ENCODE measurements at regions not wholly inside any gene's neighbourhood (a gene's known extent, or its start where the extent isn't known, plus 50 kb on each side); places are given as distances from the start of the nearest gene placed in this dataset.

DNA sequence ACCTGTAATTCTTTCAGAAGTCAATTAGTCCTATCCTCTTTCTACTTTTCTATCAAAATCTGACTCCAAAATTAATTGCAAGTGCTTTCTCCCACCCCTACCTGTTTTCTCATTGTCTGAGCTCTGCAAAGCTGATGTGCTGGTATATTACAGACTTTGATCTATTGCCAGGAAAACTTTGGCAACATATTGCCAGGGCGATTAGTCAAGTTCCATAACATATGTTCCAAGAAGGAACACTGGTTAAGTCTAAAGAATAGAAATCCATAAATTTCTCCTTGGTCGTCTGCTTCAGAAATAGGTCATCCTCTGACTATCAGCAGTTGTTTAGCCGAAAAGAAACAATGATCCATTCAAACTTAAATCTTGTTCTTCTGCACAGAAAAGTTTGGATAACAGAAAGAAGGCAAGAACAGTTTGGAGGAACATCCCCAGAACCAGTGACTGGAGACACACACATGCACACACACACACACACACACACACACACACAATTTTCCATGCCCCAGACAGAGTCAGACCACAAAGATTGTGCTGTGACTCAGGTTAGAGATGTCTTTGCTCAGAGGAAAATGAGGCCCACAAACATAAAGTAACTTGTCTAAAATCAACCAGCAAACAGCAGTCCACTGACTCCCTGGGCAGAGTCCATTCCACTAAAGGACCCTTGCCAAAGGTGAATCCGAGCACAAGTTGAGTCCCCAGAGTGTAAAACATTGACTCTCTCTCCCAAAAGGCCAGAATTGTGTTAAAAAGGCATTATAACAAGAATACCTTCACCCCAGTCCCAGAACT, 202.1 kb downstream of the DEPDC1B start:
- peaks cover 4% of the 10 kb centered on the region; the same call in 1 of the 2 replicates for H3K4me1 ChIP-seq
- no peak overlapping the region for H3K4me3 Mint-ChIP-seq (ENCODE audit: unreplicated experiment)
- H3K4me3 ChIP-seq (ENCODE audit: low read depth, low read length): no peak overlapping the region
- 0 out of 2 replicates have a peak, but pooled peaks cover 3% of the 10 kb centered on the region for H3K9me3 ChIP-seq
- peaks cover 9% of the 10 kb centered on the region for H3K4me1 Mint-ChIP-seq (ENCODE audit: low read depth, unreplicated experiment)
- no peaks in the 10 kb centered on the region for H3K36me3 Mint-ChIP-seq (ENCODE audit: insufficient read depth, unreplicated experiment)
- no TSS peak for BruUV-seq (replicated peaks)
- CTCF ChIA-PET: no interaction called here
- POLR2A ChIA-PET: no interaction called here
- TF ChIP-seq, protein P1, sequence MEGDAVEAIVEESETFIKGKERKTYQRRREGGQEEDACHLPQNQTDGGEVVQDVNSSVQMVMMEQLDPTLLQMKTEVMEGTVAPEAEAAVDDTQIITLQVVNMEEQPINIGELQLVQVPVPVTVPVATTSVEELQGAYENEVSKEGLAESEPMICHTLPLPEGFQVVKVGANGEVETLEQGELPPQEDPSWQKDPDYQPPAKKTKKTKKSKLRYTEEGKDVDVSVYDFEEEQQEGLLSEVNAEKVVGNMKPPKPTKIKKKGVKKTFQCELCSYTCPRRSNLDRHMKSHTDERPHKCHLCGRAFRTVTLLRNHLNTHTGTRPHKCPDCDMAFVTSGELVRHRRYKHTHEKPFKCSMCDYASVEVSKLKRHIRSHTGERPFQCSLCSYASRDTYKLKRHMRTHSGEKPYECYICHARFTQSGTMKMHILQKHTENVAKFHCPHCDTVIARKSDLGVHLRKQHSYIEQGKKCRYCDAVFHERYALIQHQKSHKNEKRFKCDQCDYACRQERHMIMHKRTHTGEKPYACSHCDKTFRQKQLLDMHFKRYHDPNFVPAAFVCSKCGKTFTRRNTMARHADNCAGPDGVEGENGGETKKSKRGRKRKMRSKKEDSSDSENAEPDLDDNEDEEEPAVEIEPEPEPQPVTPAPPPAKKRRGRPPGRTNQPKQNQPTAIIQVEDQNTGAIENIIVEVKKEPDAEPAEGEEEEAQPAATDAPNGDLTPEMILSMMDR (IDR thresholded peaks at IDR 0.05; ENCODE audit: insufficient read depth in 1 of 2, low read depth in 1 of 2, low read length in 1 of 2, severe bottlenecking in 1 of 2, unreplicated experiment in 1 of 2): no peak
- intact Hi-C loops (cut with micrococcal nuclease; ENCODE audit: unreplicated experiment): no loop called here
- no peak for DNase-seq
- H3K27ac Mint-ChIP-seq (ENCODE audit: unreplicated experiment): no peak overlapping the region
- no peaks in the 10 kb centered on the region for H3K27me3 Mint-ChIP-seq (ENCODE audit: insufficient read depth, unreplicated experiment)
- H3K9me3 Mint-ChIP-seq (ENCODE audit: unreplicated experiment): no peaks in the 10 kb centered on the region
- no peaks in the 10 kb centered on the region for H3K36me3 ChIP-seq (ENCODE audit: control insufficient read depth, insufficient read depth, low read length)
- no peaks in the 10 kb centered on the region for H3K27me3 ChIP-seq (replicated peaks; ENCODE audit: control insufficient read depth, insufficient read depth, low read length)

DNA sequence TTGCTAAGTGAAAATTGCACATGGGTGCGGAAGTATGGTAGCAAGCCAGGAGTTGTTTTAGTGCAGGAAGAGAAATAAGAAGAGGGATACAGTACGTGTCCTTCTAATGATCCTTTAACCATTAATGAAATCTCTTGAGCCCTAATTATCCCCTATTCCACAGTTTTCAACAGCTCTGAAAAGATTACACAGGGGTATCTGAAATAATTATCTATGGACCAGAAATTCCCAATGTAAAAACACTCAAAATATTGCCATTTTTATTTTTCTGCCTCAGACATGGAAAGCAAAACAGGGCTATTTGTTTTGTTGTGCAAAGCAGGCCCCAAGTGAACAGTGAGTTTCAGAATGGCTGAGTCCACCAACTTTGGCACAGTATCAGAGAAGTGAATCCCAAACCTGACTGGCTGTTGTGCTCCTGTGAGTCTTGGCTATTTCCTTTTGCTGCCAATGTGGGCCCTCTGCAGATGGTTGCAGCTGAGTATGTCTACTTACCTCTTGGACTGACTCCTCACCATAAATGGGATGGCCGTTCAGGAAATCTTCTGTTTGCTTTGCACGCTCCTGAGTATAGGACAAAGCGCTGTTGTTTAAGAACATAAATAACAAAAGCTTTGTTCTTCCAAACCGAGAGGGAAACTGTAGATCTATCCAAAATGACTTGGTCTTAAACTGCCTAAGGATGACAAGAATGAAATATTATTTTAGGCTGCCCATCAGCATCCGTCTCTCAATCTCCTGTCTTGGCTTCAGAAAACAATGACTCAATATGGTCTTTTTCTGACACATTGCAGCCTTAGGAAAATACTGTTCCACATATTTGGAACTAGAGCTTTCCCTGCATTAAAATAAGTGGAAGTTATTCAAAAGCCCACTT, 204.1 kb downstream of the DEPDC1B start:
- ChIA-PET CTCF (no interaction called here), POLR2A (no interaction called here)
- no peaks in the 10 kb centered on the region for H3K9me3 ChIP-seq
- no peaks in the 10 kb centered on the region for H3K27me3 ChIP-seq (replicated peaks; ENCODE audit: control insufficient read depth, insufficient read depth, low read length)
- Mint-ChIP-seq H3K9me3 (ENCODE audit: unreplicated experiment) (no peaks in the 10 kb centered on the region), H3K27me3 (ENCODE audit: insufficient read depth, unreplicated experiment) (no peaks in the 10 kb centered on the region), H3K36me3 (ENCODE audit: insufficient read depth, unreplicated experiment) (no peaks in the 10 kb centered on the region), H3K27ac (ENCODE audit: unreplicated experiment) (no peak overlapping the region), H3K4me1 (ENCODE audit: low read depth, unreplicated experiment) (peaks cover 7% of the 10 kb centered on the region), H3K4me3 (ENCODE audit: unreplicated experiment) (no peak overlapping the region)
- TF ChIP-seq, protein P1 (IDR thresholded peaks at IDR 0.05; ENCODE audit: insufficient read depth in 1 of 2, low read depth in 1 of 2, low read length in 1 of 2, severe bottlenecking in 1 of 2, unreplicated experiment in 1 of 2): no peak
- no peaks in the 10 kb centered on the region for H3K36me3 ChIP-seq (ENCODE audit: control insufficient read depth, insufficient read depth, low read length)
- no TSS peak for BruUV-seq (replicated peaks)
- H3K4me1 ChIP-seq: peaks cover 5% of the 10 kb centered on the region; the same call in 1 of the 2 replicates
- no peak overlapping the region for H3K4me3 ChIP-seq (ENCODE audit: low read depth, low read length)
- intact Hi-C loops (cut with micrococcal nuclease; ENCODE audit: unreplicated experiment): no loop called here
- DNase-seq: no peak

DNA sequence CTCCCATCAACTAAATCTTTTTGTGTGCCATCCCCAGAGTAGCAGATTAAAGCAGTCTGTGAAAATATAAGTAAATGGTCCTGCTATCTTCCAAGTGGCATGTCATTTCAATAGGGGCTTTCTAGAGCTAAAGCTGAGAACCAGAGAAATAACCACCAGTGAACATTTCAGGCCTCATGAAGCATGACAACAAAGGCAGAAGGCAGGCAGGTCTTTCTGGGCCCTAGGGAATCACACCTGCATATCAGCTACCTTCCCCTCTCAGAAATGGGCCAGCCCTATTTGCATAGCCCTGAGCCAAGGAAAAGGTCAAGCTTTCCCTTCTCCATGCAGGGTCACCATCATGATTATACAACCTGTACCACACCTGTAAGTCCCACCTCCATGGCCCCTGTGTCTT, 205.3 kb downstream of the DEPDC1B start:
- H3K27me3 ChIP-seq (replicated peaks; ENCODE audit: control insufficient read depth, insufficient read depth, low read length): no peaks in the 10 kb centered on the region
- ChIA-PET POLR2A (no interaction called here), CTCF (no interaction called here)
- TF ChIP-seq, protein P1 (IDR thresholded peaks at IDR 0.05; ENCODE audit: insufficient read depth in 1 of 2, low read depth in 1 of 2, low read length in 1 of 2, severe bottlenecking in 1 of 2, unreplicated experiment in 1 of 2): no peak
- H3K27me3 Mint-ChIP-seq (ENCODE audit: insufficient read depth, unreplicated experiment): no peaks in the 10 kb centered on the region
- no peaks in the 10 kb centered on the region for H3K9me3 Mint-ChIP-seq (ENCODE audit: unreplicated experiment)
- no peak overlapping the region for H3K27ac Mint-ChIP-seq (ENCODE audit: unreplicated experiment)
- no peak for DNase-seq
- no peaks in the 10 kb centered on the region for H3K36me3 Mint-ChIP-seq (ENCODE audit: insufficient read depth, unreplicated experiment)
- peaks cover 5% of the 10 kb centered on the region; the same call in 1 of the 2 replicates for H3K4me1 ChIP-seq
- H3K9me3 ChIP-seq: no peaks in the 10 kb centered on the region
- H3K36me3 ChIP-seq (ENCODE audit: control insufficient read depth, insufficient read depth, low read length): no peaks in the 10 kb centered on the region
- H3K4me1 Mint-ChIP-seq (ENCODE audit: low read depth, unreplicated experiment): peaks cover 7% of the 10 kb centered on the region
- BruUV-seq (replicated peaks): no TSS peak
- intact Hi-C loops (cut with micrococcal nuclease; ENCODE audit: unreplicated experiment): no loop called here
- H3K4me3 ChIP-seq (ENCODE audit: low read depth, low read length): no peak overlapping the region
- H3K4me3 Mint-ChIP-seq (ENCODE audit: unreplicated experiment): no peak overlapping the region
